ENCODE measurements at regions not wholly inside any gene's neighbourhood (a gene's known extent, or its start where the extent isn't known, plus 50 kb on each side); places are given as distances from the start of the nearest gene placed in this dataset.
"Not testable (repeated sequence)": the region's sequence is repeated elsewhere in the genome, so short reads cannot be mapped to it uniquely, and the experiment has no call there.

GRCh38 chr13:86253497-86253896 is 454.3 kb upstream of the SLITRK6 start:
- not testable (repeated sequence) for H3K4me3 ChIP-seq (ENCODE audit: low read length); DNase-seq (ENCODE audit: low read depth)

GRCh38 chr13:86255820-86256219 is 456.6 kb upstream of the SLITRK6 start:
- not testable (repeated sequence) for H3K4me3 ChIP-seq (ENCODE audit: low read length); DNase-seq (ENCODE audit: low read depth)

- no peak overlapping the region for H3K4me3 ChIP-seq (ENCODE audit: low read length)
- no peak for TF ChIP-seq CTCF (IDR thresholded peaks at IDR 0.05; ENCODE audit: insufficient read depth, low read depth, low read length, missing control alignments)
- no peak for DNase-seq (ENCODE audit: low read depth)
Measured at GRCh38 chr13:86269511-86269910, 470.3 kb upstream of the SLITRK6 start.

- H3K4me3 ChIP-seq (ENCODE audit: low read length), result no peak overlapping the region
- TF ChIP-seq CTCF (IDR thresholded peaks at IDR 0.05; ENCODE audit: insufficient read depth, low read depth, low read length, missing control alignments), result no peak
- DNase-seq (ENCODE audit: low read depth), result no peak
Measured at GRCh38 chr13:86282442-86282841, 483.2 kb upstream of the SLITRK6 start.

- DNase-seq (ENCODE audit: low read depth), result no peak
- H3K4me3 ChIP-seq (ENCODE audit: low read length), result no peak overlapping the region
- TF ChIP-seq CTCF (IDR thresholded peaks at IDR 0.05; ENCODE audit: insufficient read depth, low read depth, low read length, missing control alignments), result no peak
Measured at GRCh38 chr13:86283031-86283430, 483.8 kb upstream of the SLITRK6 start.

- H3K4me3 ChIP-seq (ENCODE audit: low read length), result no peak overlapping the region
- no peak for TF ChIP-seq CTCF (IDR thresholded peaks at IDR 0.05; ENCODE audit: insufficient read depth, low read depth, low read length, missing control alignments)
- DNase-seq (ENCODE audit: low read depth), result no peak
Measured at GRCh38 chr13:86298725-86299124, 499.5 kb upstream of the SLITRK6 start.

GRCh38 chr13:86299128-86299527 is 499.9 kb upstream of the SLITRK6 start:
- TF ChIP-seq CTCF (IDR thresholded peaks at IDR 0.05; ENCODE audit: insufficient read depth, low read depth, low read length, missing control alignments), result no peak
- no peak for DNase-seq (ENCODE audit: low read depth)
- H3K4me3 ChIP-seq (ENCODE audit: low read length), result no peak overlapping the region

GRCh38 chr13:86309881-86310280 is 510.7 kb upstream of the SLITRK6 start:
- no peak overlapping the region for H3K4me3 ChIP-seq (ENCODE audit: low read length)
- DNase-seq (ENCODE audit: low read depth), result no peak
- TF ChIP-seq CTCF (IDR thresholded peaks at IDR 0.05; ENCODE audit: insufficient read depth, low read depth, low read length, missing control alignments), result no peak
